22Rv1 (cell line): ENCODE measurements at regions not wholly inside any gene's neighbourhood (a gene's known extent, or its start where the extent isn't known, plus 50 kb on each side); places are given as distances from the start of the nearest gene placed in this dataset.

Experiments used
- H3K27ac ChIP-seq: fragments of 450-650 bp; 2 replicates; pipeline ENCODE4 v1.5.1; 2017
- ZFX ChIP-seq: fragments of 450-650 bp; IDR thresholded peaks from 2 replicates; pipeline ENCODE4 v1.6.1; 2017; ENCODE audit warnings: antibody characterized with exemption, borderline replicate concordance
- TF ChIP-seq, protein P1 (sequence below): fragments of 450-650 bp; IDR thresholded peaks from 2 replicates; pipeline ENCODE4 v1.5.1; 2017; ENCODE audit warnings: mild to moderate bottlenecking

- TF ChIP-seq, protein P1, sequence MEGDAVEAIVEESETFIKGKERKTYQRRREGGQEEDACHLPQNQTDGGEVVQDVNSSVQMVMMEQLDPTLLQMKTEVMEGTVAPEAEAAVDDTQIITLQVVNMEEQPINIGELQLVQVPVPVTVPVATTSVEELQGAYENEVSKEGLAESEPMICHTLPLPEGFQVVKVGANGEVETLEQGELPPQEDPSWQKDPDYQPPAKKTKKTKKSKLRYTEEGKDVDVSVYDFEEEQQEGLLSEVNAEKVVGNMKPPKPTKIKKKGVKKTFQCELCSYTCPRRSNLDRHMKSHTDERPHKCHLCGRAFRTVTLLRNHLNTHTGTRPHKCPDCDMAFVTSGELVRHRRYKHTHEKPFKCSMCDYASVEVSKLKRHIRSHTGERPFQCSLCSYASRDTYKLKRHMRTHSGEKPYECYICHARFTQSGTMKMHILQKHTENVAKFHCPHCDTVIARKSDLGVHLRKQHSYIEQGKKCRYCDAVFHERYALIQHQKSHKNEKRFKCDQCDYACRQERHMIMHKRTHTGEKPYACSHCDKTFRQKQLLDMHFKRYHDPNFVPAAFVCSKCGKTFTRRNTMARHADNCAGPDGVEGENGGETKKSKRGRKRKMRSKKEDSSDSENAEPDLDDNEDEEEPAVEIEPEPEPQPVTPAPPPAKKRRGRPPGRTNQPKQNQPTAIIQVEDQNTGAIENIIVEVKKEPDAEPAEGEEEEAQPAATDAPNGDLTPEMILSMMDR, result no peak
- TF ChIP-seq ZFX, result no peak
These were observed 1429.3 kb upstream of the LRRTM3 start for GRCh38 chr10:65496541-65496940.

GRCh38 chr10:65497837-65498236 lies 1428.0 kb upstream of the LRRTM3 start:
- no peak overlapping the region for H3K27ac ChIP-seq
- no peak for TF ChIP-seq ZFX
- TF ChIP-seq, protein P1, result no peak

More at GRCh38 chr10:65496541-65496940, 1429.3 kb upstream of the LRRTM3 start:
- no peak overlapping the region for H3K27ac ChIP-seq

DNA sequence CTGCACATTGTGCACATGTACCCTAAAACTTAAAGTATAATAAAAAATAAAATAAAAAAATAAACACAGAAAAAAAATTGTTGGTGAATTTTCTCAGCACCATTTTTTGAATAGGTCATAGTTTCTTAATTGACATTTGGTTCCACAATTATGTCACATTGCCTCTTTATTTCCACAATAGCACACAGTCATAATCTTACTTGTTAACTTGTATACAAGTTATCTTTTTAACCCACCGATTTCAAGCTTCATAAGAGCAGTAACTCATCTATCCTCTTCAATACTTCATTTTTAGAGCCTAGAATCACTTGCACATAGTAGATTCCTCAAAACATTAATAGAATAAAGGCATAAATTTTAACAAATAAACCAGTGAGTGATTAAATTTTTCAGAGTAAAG lies 1425.1 kb upstream of the LRRTM3 start:
- no peak overlapping the region for H3K27ac ChIP-seq
- TF ChIP-seq, protein P1, result no peak
- no peak for TF ChIP-seq ZFX

DNA sequence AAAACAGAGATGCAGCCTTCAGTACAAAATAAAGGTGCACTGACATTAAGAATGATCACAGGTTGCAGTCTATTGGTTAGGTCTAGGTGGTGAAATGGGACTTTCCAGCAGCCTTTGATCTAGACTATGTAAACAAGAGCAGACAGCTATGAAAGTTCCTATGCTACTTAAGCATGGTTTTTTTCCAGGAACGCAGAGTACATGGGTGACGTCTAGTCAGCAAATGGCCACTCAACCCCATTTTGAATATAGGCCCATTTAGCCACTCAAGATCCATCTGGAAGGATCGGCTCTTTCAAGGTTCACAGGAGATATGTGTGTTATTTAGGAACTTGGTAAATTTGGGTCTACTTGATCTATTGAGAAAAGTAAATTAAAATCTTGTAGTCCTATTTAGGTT lies 1424.6 kb upstream of the LRRTM3 start:
- no peak overlapping the region for H3K27ac ChIP-seq
- TF ChIP-seq ZFX, result no peak
- TF ChIP-seq, protein P1, result no peak

GRCh38 chr10:65518379-65518778 lies 1407.5 kb upstream of the LRRTM3 start:
- H3K27ac ChIP-seq, result no peak overlapping the region
- no peak for TF ChIP-seq ZFX
- TF ChIP-seq, protein P1, result no peak

DNA sequence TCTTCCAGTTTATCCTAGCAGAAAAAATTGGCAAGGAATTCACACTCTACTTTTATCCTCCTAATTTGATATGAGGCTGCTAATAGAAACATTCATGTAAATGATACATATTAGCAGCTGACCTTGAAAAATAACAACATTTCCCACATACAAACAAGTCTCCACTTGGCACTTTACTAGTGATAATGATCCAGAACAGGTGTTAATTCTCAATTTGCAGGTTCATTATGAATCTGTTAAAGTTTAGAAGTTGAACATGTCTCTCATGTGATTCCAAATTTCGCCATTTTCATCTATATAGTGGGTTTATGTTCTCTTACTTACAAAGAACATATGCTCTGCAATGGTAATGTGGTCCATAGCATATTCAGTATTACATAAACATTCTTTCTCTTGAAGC lies 1396.8 kb upstream of the LRRTM3 start:
- H3K27ac ChIP-seq, result no peak overlapping the region
- TF ChIP-seq, protein P1, result no peak
- no peak for TF ChIP-seq ZFX

DNA sequence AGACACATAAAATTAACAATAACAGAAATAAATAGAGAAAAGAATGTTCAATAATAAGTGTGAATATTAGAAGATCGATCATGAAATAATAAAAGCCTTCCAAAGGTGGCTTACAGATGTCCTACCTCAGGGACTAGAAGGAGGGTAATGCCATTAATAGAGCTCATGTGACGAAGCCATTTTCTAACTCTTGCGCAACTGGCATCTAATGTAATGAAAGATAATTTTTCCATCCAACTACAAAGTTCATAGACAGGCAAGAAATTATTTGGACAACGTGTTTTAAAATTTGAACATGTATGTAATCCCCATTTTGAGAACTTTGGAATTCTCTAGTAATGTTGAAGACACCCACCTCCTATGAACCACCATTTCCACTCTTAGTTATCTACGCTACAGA lies 1394.3 kb upstream of the LRRTM3 start:
- no peak for TF ChIP-seq ZFX
- TF ChIP-seq, protein P1, result no peak
- no peak overlapping the region for H3K27ac ChIP-seq
